BJ (cell line): ENCODE measurements at regions not wholly inside any gene's neighbourhood (a gene's known extent, or its start where the extent isn't known, plus 50 kb on each side); places are given as distances from the start of the nearest gene placed in this dataset.

Experiments
- CTCF ChIA-PET: fragments of 350-600 bp; formaldehyde crosslinking; extraction: SDS; loops from one replicate; lab custom pipeline; 2021; ENCODE audit warnings: antibody characterized with exemption, inconsistent platforms; lab: Yijun Ruan, JAX
- POLR2A ChIA-PET: fragments of 300-600 bp; sonication (Branson Sonifier 250); formaldehyde crosslinking; extraction: SDS; loops from one replicate; lab custom pipeline; 2021; ENCODE audit warnings: antibody characterized with exemption; lab: Charles Lee
- DNase-seq: peaks from one replicate; pipeline ENCODE4 v3.0.0-alpha.2; 2011; ENCODE audit warnings: low read depth
- H3K27me3 ChIP-seq: 2 replicates; pipeline ENCODE4 v1.6.0; 2011; ENCODE audit warnings: low read length; ENCODE audit not compliant: control insufficient read depth, insufficient read depth
- H3K36me3 ChIP-seq: 2 replicates; pipeline ENCODE4 v1.5.1; 2011; ENCODE audit warnings: low read length; ENCODE audit not compliant: control insufficient read depth, insufficient read depth
- H3K4me3 ChIP-seq: 2 replicates; pipeline ENCODE4 v1.5.1; 2011; ENCODE audit warnings: low read depth, mild to moderate bottlenecking, control low read depth, low read length
- CTCF ChIP-seq: IDR thresholded peaks from 2 replicates; pipeline ENCODE4 v1.5.1; 2011; ENCODE audit warnings: low read depth, mild to moderate bottlenecking, control low read depth, inconsistent platforms, low read length, moderate library complexity; ENCODE audit not compliant: insufficient read depth

GRCh38 chr20:57883224-57883623, 173.4 kb upstream of the PMEPA1 start:
- H3K4me3 ChIP-seq: no peak overlapping the region
- no peak for DNase-seq
- H3K36me3 ChIP-seq: no peaks in the 10 kb centered on the region
- peaks cover 28% of the 10 kb centered on the region for H3K27me3 ChIP-seq
- TF ChIP-seq CTCF: no peak
- CTCF ChIA-PET: no interaction called here
- POLR2A ChIA-PET: no interaction called here

GRCh38 chr20:57882451-57883161, 172.8 kb upstream of the PMEPA1 start:
- Histone ChIP-seq H3K27me3 (peaks cover 28% of the 10 kb centered on the region), H3K36me3 (no peaks in the 10 kb centered on the region), H3K4me3 (no peak overlapping the region)
- no peak for TF ChIP-seq CTCF
- POLR2A ChIA-PET: no interaction called here
- no peak for DNase-seq
- CTCF ChIA-PET: no interaction called here

- ChIA-PET POLR2A (no interaction called here), CTCF (interaction anchor here (0.7 kb wide), 1 partner anchor 21 kb away, joined by 3 read pairs; no protein-coding TSS in a partner anchor)
- no peak for DNase-seq
- H3K36me3 ChIP-seq: no peaks in the 10 kb centered on the region
- TF ChIP-seq CTCF: no peak
- no peak overlapping the region for H3K4me3 ChIP-seq
- H3K27me3 ChIP-seq: peaks cover 30% of the 10 kb centered on the region
These were observed 171.9 kb upstream of the PMEPA1 start for GRCh38 chr20:57881466-57882385.

- DNase-seq: no peak
- Histone ChIP-seq H3K36me3 (no peaks in the 10 kb centered on the region), H3K27me3 (peaks cover 30% of the 10 kb centered on the region), H3K4me3 (no peak overlapping the region)
- TF ChIP-seq CTCF: no peak
- ChIA-PET POLR2A (no interaction called here), CTCF (no interaction called here)
These were observed 170.7 kb upstream of the PMEPA1 start for GRCh38 chr20:57880571-57880892.
